HG03354 (cell line): ENCODE measurements at regions not wholly inside any gene's neighbourhood (a gene's known extent, or its start where the extent isn't known, plus 50 kb on each side); places are given as distances from the start of the nearest gene placed in this dataset.
A peak's percentile ranks its signal among the peaks of the same experiment; 100 is the strongest.
"Not testable (repeated sequence)": the region's sequence is repeated elsewhere in the genome, so short reads cannot be mapped to it uniquely, and the experiment has no call there.

Experiments
- ATAC-seq: cut with Tn5 transposase; IDR thresholded peaks from one replicate; pipeline ENCODE4 v1.9.1; 2021; ENCODE audit warnings: mild to moderate bottlenecking; ENCODE audit not compliant: unreplicated experiment, poor library complexity, severe bottlenecking

GRCh38 chr16:22648941-22649340 lies 138.2 kb downstream of the NPIPB5 start:
- ATAC-seq: no peak

- ATAC-seq: not testable (repeated sequence)
Observed at GRCh38 chr16:22651111-22651817, 140.6 kb downstream of the NPIPB5 start.

GRCh38 chr16:22652463-22652845 lies 141.8 kb downstream of the NPIPB5 start:
- no peak for ATAC-seq

GRCh38 chr16:22653876-22654275 lies 143.2 kb downstream of the NPIPB5 start:
- no peak for ATAC-seq

- not testable (repeated sequence) for ATAC-seq
Observed at GRCh38 chr16:22656573-22656972, 145.9 kb downstream of the NPIPB5 start.

GRCh38 chr16:22659933-22660332 lies 149.2 kb downstream of the NPIPB5 start:
- no peak for ATAC-seq

GRCh38 chr16:22660441-22661160 lies 149.9 kb downstream of the NPIPB5 start:
- no peak for ATAC-seq

GRCh38 chr16:22661161-22661647 lies 150.5 kb downstream of the NPIPB5 start:
- ATAC-seq: no peak

- ATAC-seq: not testable (repeated sequence)
Observed at GRCh38 chr16:22662958-22663357, 151.0 kb upstream of the HS3ST2 start.

GRCh38 chr16:22663389-22664064 lies 150.4 kb upstream of the HS3ST2 start:
- ATAC-seq: no peak

GRCh38 chr16:22664132-22664531 lies 149.8 kb upstream of the HS3ST2 start:
- ATAC-seq: no peak

GRCh38 chr16:22664561-22664997 lies 149.4 kb upstream of the HS3ST2 start:
- ATAC-seq: no peak

- ATAC-seq: no peak
Observed at GRCh38 chr16:22665048-22665797, 148.7 kb upstream of the HS3ST2 start.

- ATAC-seq: no peak
Observed at GRCh38 chr16:22665803-22666202, 148.2 kb upstream of the HS3ST2 start.

GRCh38 chr16:22668318-22668717 lies 145.6 kb upstream of the HS3ST2 start:
- ATAC-seq: no peak

- ATAC-seq: no peak
Observed at GRCh38 chr16:22670044-22670536, 143.9 kb upstream of the HS3ST2 start.

- ATAC-seq: peak; percentile 45
Observed at GRCh38 chr16:22670551-22671041, 143.4 kb upstream of the HS3ST2 start.

- no peak for ATAC-seq
Observed at GRCh38 chr16:22671301-22672076, 142.5 kb upstream of the HS3ST2 start.

- no peak for ATAC-seq
Observed at GRCh38 chr16:22672830-22673210, 141.1 kb upstream of the HS3ST2 start.
